ENCODE measurements at regions not wholly inside any gene's neighbourhood (a gene's known extent, or its start where the extent isn't known, plus 50 kb on each side); places are given as distances from the start of the nearest gene placed in this dataset.
A peak's percentile ranks its signal among the peaks of the same experiment; 100 is the strongest.
"Not testable (repeated sequence)": the region's sequence is repeated elsewhere in the genome, so short reads cannot be mapped to it uniquely, and the experiment has no call there.

DNA sequence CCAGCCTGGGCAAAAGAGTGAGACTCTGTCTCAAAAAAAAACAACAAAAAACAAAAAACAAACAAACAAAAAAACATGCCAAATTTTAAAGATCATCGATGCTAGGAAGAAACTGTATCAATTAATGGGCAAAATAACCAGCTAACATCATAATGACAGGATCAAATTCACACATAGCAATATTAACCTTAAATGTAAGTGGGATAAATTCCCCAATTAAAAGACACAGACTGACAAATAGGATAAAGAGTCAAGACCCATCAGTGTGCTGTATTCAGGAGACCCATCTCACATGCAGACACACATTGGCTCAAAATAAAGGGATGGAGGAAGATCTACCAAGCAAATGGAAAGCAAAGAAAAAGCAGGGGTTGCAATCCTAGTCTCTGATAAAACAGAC is 88.4 kb upstream of the TERB2 start:
- H3K27ac Mint-ChIP-seq; H3K4me1 Mint-ChIP-seq; H3K27ac ChIP-seq (ENCODE audit: insufficient read depth, low read length, poor library complexity, severe bottlenecking); H3K9me3 ChIP-seq (ENCODE audit: control insufficient read depth in 2 of 2, low read length in 2 of 2); H3K4me3 Mint-ChIP-seq; H3K36me3 Mint-ChIP-seq; H3K27me3 ChIP-seq (ENCODE audit: control insufficient read depth, insufficient read depth, low read length); ATAC-seq (ENCODE audit: low read depth in 2 of 2); H3K4me1 ChIP-seq (ENCODE audit: control insufficient read depth, insufficient read depth, low read length, poor library complexity, severe bottlenecking); H3K36me3 ChIP-seq (ENCODE audit: control insufficient read depth, insufficient read depth, low read length); H3K27me3 Mint-ChIP-seq; DNase-seq; H3K4me3 ChIP-seq (ENCODE audit: low read depth, low read length): not testable (repeated sequence)
- H3K9me3 Mint-ChIP-seq, result peaks cover 1 to 13% (median 6%) of the 10 kb centered on the region in 7 donors

DNA sequence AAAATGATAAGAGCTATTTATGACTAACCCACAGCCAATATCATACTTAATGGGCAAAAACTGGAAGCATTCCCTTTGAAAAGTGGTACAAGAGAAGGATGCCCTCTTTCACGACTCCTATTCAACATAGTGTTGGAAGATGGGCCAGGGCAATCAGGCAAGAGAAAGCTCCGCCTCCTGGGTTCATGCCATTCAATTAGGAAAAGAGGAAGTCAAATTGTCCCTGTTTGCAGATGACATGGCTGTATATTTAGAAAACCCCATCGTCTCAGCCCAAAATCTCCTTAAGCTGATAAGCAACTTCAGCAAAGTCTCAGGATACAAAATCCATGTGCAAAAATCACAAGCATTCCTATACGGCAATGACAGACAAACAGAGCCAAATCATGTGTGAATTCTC is 86.4 kb upstream of the TERB2 start:
- H3K4me1 Mint-ChIP-seq; H3K9me3 ChIP-seq (ENCODE audit: control insufficient read depth in 2 of 2, low read length in 2 of 2); H3K4me3 Mint-ChIP-seq; H3K4me3 ChIP-seq (ENCODE audit: low read depth, low read length); H3K27me3 ChIP-seq (ENCODE audit: control insufficient read depth, insufficient read depth, low read length); H3K36me3 ChIP-seq (ENCODE audit: control insufficient read depth, insufficient read depth, low read length); H3K27ac ChIP-seq (ENCODE audit: insufficient read depth, low read length, poor library complexity, severe bottlenecking); DNase-seq; ATAC-seq (ENCODE audit: low read depth in 2 of 2); H3K27me3 Mint-ChIP-seq; H3K36me3 Mint-ChIP-seq; H3K4me1 ChIP-seq (ENCODE audit: control insufficient read depth, insufficient read depth, low read length, poor library complexity, severe bottlenecking): not testable (repeated sequence)
- Mint-ChIP-seq H3K27ac (peak overlapping the region in 1 of 3 donors; percentile 34), H3K9me3 (peaks cover 6 to 21% (median 10%) of the 10 kb centered on the region in 7 donors)

- no peak overlapping the region for H3K27ac Mint-ChIP-seq
- H3K36me3 ChIP-seq (ENCODE audit: control insufficient read depth, insufficient read depth, low read length), result no peaks in the 10 kb centered on the region
- H3K4me1 ChIP-seq (ENCODE audit: control insufficient read depth, insufficient read depth, low read length, poor library complexity, severe bottlenecking), result no peaks in the 10 kb centered on the region
- H3K36me3 Mint-ChIP-seq, result peaks cover 4% of the 10 kb centered on the region
- H3K27me3 Mint-ChIP-seq, result no peaks in the 10 kb centered on the region
- no peaks in the 10 kb centered on the region for H3K27me3 ChIP-seq (ENCODE audit: control insufficient read depth, insufficient read depth, low read length)
- H3K9me3 Mint-ChIP-seq, result peaks cover 8 to 38% (median 15%) of the 10 kb centered on the region in 7 donors
- ATAC-seq (ENCODE audit: low read depth in 2 of 2) (no peak), DNase-seq (no peak)
- H3K4me1 Mint-ChIP-seq, result no peaks in the 10 kb centered on the region
- H3K4me3 Mint-ChIP-seq, result no peak overlapping the region
- H3K4me3 ChIP-seq (ENCODE audit: low read depth, low read length), result no peak overlapping the region
- H3K27ac ChIP-seq (ENCODE audit: insufficient read depth, low read length, poor library complexity, severe bottlenecking), result no peak overlapping the region
- H3K9me3 ChIP-seq (ENCODE audit: control insufficient read depth in 2 of 2, low read length in 2 of 2), result peaks cover 17 to 18% of the 10 kb centered on the region in 2 experiments
Measured at GRCh38 chr15:44873103-44873502, 83.4 kb upstream of the TERB2 start.

GRCh38 chr15:44879066-44879465 is 77.4 kb upstream of the TERB2 start:
- Mint-ChIP-seq H3K4me1 (peaks cover 10 to 28% (median 19%) of the 10 kb centered on the region in 4 donors), H3K36me3 (no peaks in the 10 kb centered on the region), H3K27ac (peak overlapping the region in 1 of 3 donors; percentile 11), H3K4me3 (no peak overlapping the region), H3K27me3 (no peaks in the 10 kb centered on the region), H3K9me3 (peaks cover 4 to 39% (median 9%) of the 10 kb centered on the region in 7 donors)
- Histone ChIP-seq H3K27ac (ENCODE audit: insufficient read depth, low read length, poor library complexity, severe bottlenecking) (no peak overlapping the region), H3K4me1 (ENCODE audit: control insufficient read depth, insufficient read depth, low read length, poor library complexity, severe bottlenecking) (peaks cover 12% of the 10 kb centered on the region), H3K27me3 (ENCODE audit: control insufficient read depth, insufficient read depth, low read length) (no peaks in the 10 kb centered on the region), H3K9me3 (ENCODE audit: control insufficient read depth in 2 of 2, low read length in 2 of 2) (peaks cover 18 to 24% of the 10 kb centered on the region in 2 experiments), H3K4me3 (ENCODE audit: low read depth, low read length) (no peak overlapping the region), H3K36me3 (ENCODE audit: control insufficient read depth, insufficient read depth, low read length) (no peaks in the 10 kb centered on the region)
- no peak for DNase-seq
- no peak for ATAC-seq (ENCODE audit: low read depth in 2 of 2)

DNA sequence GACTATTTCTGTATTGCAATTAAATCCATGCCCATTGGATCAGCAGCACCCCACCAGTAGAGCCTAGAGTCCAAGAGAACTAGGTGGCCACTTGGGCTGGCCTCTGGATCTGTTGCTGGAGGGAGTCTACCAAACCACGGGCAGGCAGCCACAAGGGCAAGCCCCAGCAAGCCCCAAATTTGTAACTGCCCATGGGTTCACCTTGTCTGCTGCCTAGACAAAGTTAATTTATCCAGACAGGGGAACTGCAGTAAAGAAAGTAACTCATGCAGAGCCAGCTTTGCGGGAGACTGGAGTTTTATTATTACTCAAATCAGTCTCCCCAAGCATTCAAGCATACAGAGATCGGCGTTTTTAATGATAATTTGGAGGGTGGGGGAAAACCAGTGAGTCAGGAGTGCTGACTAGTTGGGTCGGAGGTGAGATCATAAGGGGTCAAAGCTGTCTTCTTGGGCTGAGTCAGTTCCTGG is 74.0 kb upstream of the TERB2 start:
- no peaks in the 10 kb centered on the region for H3K36me3 Mint-ChIP-seq
- Histone ChIP-seq H3K4me1 (ENCODE audit: control insufficient read depth, insufficient read depth, low read length, poor library complexity, severe bottlenecking) (peaks cover 12% of the 10 kb centered on the region), H3K4me3 (ENCODE audit: low read depth, low read length) (peak overlapping the region; percentile 26), H3K9me3 (ENCODE audit: control insufficient read depth in 2 of 2, low read length in 2 of 2) (peaks cover 2 to 7% of the 10 kb centered on the region in 2 experiments), H3K27ac (ENCODE audit: insufficient read depth, low read length, poor library complexity, severe bottlenecking) (peak overlapping the region; percentile 58), H3K27me3 (ENCODE audit: control insufficient read depth, insufficient read depth, low read length) (no peaks in the 10 kb centered on the region), H3K36me3 (ENCODE audit: control insufficient read depth, insufficient read depth, low read length) (no peaks in the 10 kb centered on the region)
- H3K4me1 Mint-ChIP-seq, result peaks cover 13 to 42% (median 21%) of the 10 kb centered on the region in 4 donors
- H3K9me3 Mint-ChIP-seq, result peaks cover 2 to 20% (median 5%) of the 10 kb centered on the region in 7 donors
- ATAC-seq (ENCODE audit: low read depth in 2 of 2) (peak in 1 of 2 donors; percentile 50), DNase-seq (peak in 2 of 3 donors; percentile 15 to 49)
- H3K27ac Mint-ChIP-seq, result peak overlapping the region in 2 of 3 donors; percentile 23 to 65
- H3K27me3 Mint-ChIP-seq, result no peaks in the 10 kb centered on the region
- peak overlapping the region in 2 of 4 donors; percentile 7 to 32 for H3K4me3 Mint-ChIP-seq

DNA sequence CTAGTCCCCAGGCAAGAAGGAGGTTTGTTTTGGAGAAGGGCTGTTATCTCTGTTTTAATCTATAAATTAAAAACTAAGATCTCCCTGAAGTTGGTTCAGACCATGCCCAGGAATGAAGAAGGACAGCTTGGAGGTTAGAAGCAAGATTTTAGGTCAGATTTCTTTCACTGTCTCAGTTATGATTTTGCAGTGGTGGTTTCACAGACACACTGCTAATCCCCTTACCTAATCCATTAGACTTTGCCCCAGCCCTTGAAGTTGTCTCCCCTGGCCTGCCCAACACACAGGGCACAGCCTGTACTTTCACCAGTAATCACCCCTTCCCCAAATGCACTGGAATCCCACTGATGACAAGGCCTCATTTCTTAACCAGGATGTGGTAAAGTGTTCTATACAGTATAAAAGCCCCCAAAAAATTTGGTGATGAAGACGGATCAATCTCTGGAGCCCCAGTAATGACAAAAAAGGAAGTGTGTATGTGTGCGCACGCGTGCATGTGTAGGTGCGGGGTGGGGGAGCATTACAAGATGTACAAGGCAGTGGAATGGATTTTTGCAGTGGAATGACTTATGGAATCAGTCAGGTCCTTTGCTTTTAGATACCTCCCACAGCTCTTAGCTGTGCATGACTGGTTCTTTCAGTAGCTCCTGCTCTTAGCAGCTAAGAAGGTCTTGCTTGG is 73.1 kb upstream of the TERB2 start:
- H3K9me3 ChIP-seq (ENCODE audit: control insufficient read depth in 2 of 2, low read length in 2 of 2), result peaks cover 0 to 7% of the 10 kb centered on the region in 2 experiments
- H3K27ac ChIP-seq (ENCODE audit: insufficient read depth, low read length, poor library complexity, severe bottlenecking), result peak overlapping the region; percentile 58
- Mint-ChIP-seq H3K4me3 (peak overlapping the region in 2 of 4 donors; percentile 1 to 75), H3K27ac (peak overlapping the region in 2 of 3 donors; percentile 23 to 67), H3K9me3 (peaks cover 0 to 13% (median 3%) of the 10 kb centered on the region in 7 donors), H3K27me3 (no peaks in the 10 kb centered on the region), H3K36me3 (no peaks in the 10 kb centered on the region), H3K4me1 (peaks cover 13 to 42% (median 21%) of the 10 kb centered on the region in 4 donors)
- peaks cover 12% of the 10 kb centered on the region for H3K4me1 ChIP-seq (ENCODE audit: control insufficient read depth, insufficient read depth, low read length, poor library complexity, severe bottlenecking)
- peak overlapping the region; percentile 44 for H3K4me3 ChIP-seq (ENCODE audit: low read depth, low read length)
- H3K36me3 ChIP-seq (ENCODE audit: control insufficient read depth, insufficient read depth, low read length), result no peaks in the 10 kb centered on the region
- H3K27me3 ChIP-seq (ENCODE audit: control insufficient read depth, insufficient read depth, low read length), result no peaks in the 10 kb centered on the region
- DNase-seq (no peak), ATAC-seq (ENCODE audit: low read depth in 2 of 2) (no peak)

- DNase-seq; H3K27ac ChIP-seq (ENCODE audit: insufficient read depth, low read length, poor library complexity, severe bottlenecking); ATAC-seq (ENCODE audit: low read depth in 2 of 2); H3K36me3 ChIP-seq (ENCODE audit: control insufficient read depth, insufficient read depth, low read length); H3K9me3 ChIP-seq (ENCODE audit: control insufficient read depth in 2 of 2, low read length in 2 of 2); H3K27me3 ChIP-seq (ENCODE audit: control insufficient read depth, insufficient read depth, low read length); H3K4me3 ChIP-seq (ENCODE audit: low read depth, low read length); H3K9me3 Mint-ChIP-seq; H3K36me3 Mint-ChIP-seq; H3K27me3 Mint-ChIP-seq; H3K27ac Mint-ChIP-seq; H3K4me3 Mint-ChIP-seq: not testable (repeated sequence)
- peaks cover 11% of the 10 kb centered on the region for H3K4me1 ChIP-seq (ENCODE audit: control insufficient read depth, insufficient read depth, low read length, poor library complexity, severe bottlenecking)
- peaks cover 8 to 21% (median 17%) of the 10 kb centered on the region in 4 donors for H3K4me1 Mint-ChIP-seq
Measured at GRCh38 chr15:44898890-44899651, 57.4 kb upstream of the TERB2 start.

All from CD4-positive, CD25-positive, alpha-beta regulatory T cell (primary cell).